ENCODE measurements at regions not wholly inside any gene's neighbourhood (a gene's known extent, or its start where the extent isn't known, plus 50 kb on each side); places are given as distances from the start of the nearest gene placed in this dataset.

DNA sequence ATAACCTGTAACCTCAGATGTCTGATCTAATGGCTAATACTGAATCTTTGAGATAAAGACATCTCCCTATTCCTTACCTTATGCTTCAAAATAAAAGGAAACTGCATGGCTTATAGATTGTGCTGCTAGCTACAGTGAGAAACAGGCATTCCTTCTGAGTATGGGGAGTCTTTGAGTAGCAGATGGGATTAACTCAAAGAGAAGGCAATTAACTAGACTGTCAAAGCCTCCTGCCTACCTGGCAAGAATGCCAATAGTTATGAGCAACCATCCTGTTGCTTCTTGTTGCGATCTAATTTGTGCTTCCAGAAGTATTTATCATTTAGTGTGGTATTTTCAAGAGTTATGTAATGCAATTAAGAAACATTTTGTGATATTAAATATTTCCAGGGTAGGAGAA is 660.0 kb upstream of the TMEFF2 start:
- TF ChIP-seq, protein P1, sequence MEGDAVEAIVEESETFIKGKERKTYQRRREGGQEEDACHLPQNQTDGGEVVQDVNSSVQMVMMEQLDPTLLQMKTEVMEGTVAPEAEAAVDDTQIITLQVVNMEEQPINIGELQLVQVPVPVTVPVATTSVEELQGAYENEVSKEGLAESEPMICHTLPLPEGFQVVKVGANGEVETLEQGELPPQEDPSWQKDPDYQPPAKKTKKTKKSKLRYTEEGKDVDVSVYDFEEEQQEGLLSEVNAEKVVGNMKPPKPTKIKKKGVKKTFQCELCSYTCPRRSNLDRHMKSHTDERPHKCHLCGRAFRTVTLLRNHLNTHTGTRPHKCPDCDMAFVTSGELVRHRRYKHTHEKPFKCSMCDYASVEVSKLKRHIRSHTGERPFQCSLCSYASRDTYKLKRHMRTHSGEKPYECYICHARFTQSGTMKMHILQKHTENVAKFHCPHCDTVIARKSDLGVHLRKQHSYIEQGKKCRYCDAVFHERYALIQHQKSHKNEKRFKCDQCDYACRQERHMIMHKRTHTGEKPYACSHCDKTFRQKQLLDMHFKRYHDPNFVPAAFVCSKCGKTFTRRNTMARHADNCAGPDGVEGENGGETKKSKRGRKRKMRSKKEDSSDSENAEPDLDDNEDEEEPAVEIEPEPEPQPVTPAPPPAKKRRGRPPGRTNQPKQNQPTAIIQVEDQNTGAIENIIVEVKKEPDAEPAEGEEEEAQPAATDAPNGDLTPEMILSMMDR (IDR thresholded peaks at IDR 0.05; ENCODE audit: insufficient read depth, low read depth, low read length), result no peak
- TF ChIP-seq EZH2 (IDR thresholded peaks at IDR 0.05; ENCODE audit: insufficient read depth, low read length), result no peak
